Neural progenitor cell (in vitro differentiated cells): ENCODE measurements at regions not wholly inside any gene's neighbourhood (a gene's known extent, or its start where the extent isn't known, plus 50 kb on each side); places are given as distances from the start of the nearest gene placed in this dataset.

ENCODE experiments used
- CTCF ChIP-seq: fragments of 200-600 bp; sonication (generic); IDR thresholded peaks from 2 replicates; pipeline ENCODE4 v1.5.1; 2017; ENCODE audit warnings: antibody characterized with exemption, mild to moderate bottlenecking
- EZH2 ChIP-seq: fragments of 200-600 bp; sonication (generic); IDR thresholded peaks from 2 replicates; pipeline ENCODE4 v1.6.1; 2017; ENCODE audit warnings: antibody characterized with exemption, mild to moderate bottlenecking, moderate library complexity
- EZH2phosphoT487 ChIP-seq: fragments of 200-600 bp; sonication (generic); IDR thresholded peaks from 2 replicates; pipeline ENCODE4 v1.6.1; 2017; ENCODE audit warnings: antibody characterized with exemption

GRCh38 chr2:114076961-114077360 is 187.1 kb downstream of the ACTR3 start:
- TF ChIP-seq CTCF = no peak
- TF ChIP-seq EZH2phosphoT487 = no peak
- TF ChIP-seq EZH2 = no peak
